SK-N-SH treated with all-trans-retinoic acid at 6 μM for 48 hours (cell line): ENCODE measurements at regions not wholly inside any gene's neighbourhood (a gene's known extent, or its start where the extent isn't known, plus 50 kb on each side); places are given as distances from the start of the nearest gene placed in this dataset.

Experiments
- OSR1 ChIP-seq: fragments of 250-450 bp; sonication (Bioruptor Pico); IDR thresholded peaks from 2 replicates; pipeline ENCODE4 v1.8.0; 2022; ENCODE audit warnings: moderate library complexity, mild to moderate bottlenecking, inconsistent platforms
- ZFP3 ChIP-seq: fragments of 250-450 bp; sonication (Bioruptor Pico); IDR thresholded peaks from 2 replicates; pipeline ENCODE4 v1.5.0; 2020; ENCODE audit warnings: mild to moderate bottlenecking, moderate library complexity
- TF ChIP-seq, protein P1 (sequence below): fragments of 250-450 bp; sonication (Bioruptor Pico); IDR thresholded peaks from 2 replicates; pipeline ENCODE4 v1.8.0; 2020; ENCODE audit warnings: mild to moderate bottlenecking, moderate library complexity, borderline replicate concordance

DNA sequence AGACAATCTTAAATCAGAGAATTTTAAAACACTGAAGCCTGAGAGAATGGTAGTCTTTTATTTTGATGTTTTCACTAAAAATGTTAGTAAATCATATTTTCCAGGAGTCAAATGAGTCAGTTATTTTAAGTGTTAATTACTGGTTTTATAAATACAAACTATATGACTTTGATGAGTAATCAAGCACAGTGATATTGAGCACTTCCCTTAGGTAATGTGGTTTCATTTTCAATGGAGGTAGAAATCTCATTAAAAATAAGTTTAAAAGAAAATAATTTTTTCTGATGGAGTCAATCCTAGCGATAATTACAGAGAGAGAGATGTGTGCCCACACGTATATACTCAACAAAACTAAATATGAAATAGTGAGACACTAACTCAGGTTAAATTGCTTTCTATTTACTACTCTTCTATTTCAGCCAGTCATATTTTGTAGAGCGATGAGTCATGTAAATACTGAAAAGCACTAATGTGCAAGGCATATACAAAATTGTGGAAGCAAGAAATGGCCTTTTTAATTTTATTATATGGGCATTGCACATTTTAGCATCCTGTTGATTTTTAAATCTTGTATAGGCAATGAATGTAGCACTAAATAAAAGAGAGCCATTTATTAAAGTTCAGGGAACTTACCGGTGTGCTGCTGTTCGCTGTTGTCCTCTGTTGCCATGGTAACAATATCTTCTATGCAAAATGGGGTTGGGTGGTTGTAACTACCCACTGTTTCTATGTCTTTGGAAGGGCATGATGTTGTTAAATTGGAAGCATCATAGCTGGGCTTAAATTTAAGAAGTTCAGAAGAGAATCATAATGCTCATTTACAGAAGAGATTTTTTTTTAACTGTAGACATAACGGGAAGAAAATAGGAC, 513.7 kb downstream of the TLL1 start:
- TF ChIP-seq ZFP3 (CRISPR knock-in tag) (no peak), OSR1 (CRISPR knock-in tag) (no peak)
- TF ChIP-seq, protein P1, sequence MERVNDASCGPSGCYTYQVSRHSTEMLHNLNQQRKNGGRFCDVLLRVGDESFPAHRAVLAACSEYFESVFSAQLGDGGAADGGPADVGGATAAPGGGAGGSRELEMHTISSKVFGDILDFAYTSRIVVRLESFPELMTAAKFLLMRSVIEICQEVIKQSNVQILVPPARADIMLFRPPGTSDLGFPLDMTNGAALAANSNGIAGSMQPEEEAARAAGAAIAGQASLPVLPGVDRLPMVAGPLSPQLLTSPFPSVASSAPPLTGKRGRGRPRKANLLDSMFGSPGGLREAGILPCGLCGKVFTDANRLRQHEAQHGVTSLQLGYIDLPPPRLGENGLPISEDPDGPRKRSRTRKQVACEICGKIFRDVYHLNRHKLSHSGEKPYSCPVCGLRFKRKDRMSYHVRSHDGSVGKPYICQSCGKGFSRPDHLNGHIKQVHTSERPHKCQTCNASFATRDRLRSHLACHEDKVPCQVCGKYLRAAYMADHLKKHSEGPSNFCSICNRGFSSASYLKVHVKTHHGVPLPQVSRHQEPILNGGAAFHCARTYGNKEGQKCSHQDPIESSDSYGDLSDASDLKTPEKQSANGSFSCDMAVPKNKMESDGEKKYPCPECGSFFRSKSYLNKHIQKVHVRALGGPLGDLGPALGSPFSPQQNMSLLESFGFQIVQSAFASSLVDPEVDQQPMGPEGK (CRISPR knock-in tag), result no peak
